ENCODE measurements at regions not wholly inside any gene's neighbourhood (a gene's known extent, or its start where the extent isn't known, plus 50 kb on each side); places are given as distances from the start of the nearest gene placed in this dataset.

DNA sequence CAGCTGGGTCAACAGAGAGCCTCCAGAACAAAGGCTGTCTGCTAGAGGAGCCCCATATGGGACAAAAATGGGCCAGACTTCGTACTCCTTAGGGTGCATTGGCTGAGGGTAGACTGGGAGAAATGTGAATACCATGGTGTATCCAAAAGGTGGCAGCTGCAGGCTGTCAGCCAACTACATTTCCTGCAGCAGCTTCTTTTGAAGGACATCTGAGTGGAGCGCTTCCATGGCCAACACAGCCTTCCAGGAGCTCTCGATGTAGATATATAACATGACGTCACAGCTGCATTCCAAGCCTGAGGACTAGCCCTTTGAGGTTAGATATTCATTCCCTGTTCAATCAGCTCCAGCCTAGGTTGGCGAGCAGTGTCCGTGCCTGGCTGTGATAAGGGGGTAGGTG lies 107.7 kb downstream of the MAB21L3 start:
- no peak overlapping the region for H3K4me3 ChIP-seq
- no peak for TF ChIP-seq POLR2A (IDR thresholded peaks at IDR 0.05)
- DNase-seq (no peak), ATAC-seq (no peak)
- no peaks in the 10 kb centered on the region for H3K36me3 ChIP-seq
- no peaks in the 10 kb centered on the region for H3K27me3 ChIP-seq
- H3K9me3 ChIP-seq, result no peaks in the 10 kb centered on the region
- in situ Hi-C loops (cut with MboI; ENCODE audit: low sequenced_read_pairs in 4 of 4) (no loop called here), intact Hi-C loops (cut with DNase I; ENCODE audit: low total_unique reads) (no loop called here)
- no peak overlapping the region for H3K27ac ChIP-seq
- H3K4me1 ChIP-seq, result no peaks in the 10 kb centered on the region

DNA sequence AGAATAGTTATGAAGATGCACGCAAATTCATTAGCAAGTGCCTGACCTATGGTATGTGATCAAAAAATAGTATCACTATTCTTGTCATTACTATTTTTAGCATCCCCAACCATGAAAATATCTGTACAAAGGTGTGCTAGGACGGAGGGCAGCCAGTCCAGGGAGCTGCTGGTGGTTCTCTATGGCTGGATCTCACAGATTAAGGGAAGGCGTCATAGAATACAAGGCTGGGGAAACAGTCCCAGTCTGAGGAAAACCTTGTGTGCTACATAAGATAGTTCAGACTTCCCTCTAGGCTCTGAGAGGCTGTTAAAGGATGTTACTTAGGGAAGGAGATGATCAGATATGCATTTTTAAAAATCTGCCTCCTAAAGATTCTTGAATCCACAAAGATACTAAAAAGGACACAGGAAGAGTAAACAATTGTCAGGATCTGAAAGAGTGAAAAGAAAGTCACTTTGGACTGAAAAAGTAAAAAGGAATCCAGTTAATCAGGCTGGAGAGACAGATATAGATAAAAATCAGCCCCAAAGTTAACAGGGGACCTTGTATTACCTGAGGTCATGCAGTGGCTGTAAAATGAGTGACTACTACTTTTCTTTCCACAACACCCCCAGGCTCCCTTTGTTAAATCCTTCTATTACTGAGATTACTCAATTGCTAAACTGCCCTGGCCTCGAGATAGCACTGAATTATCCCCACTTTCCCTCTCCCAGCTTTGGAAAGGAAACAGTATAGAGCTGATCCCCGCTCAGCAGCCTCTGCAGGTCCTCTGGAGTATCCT lies 108.6 kb downstream of the MAB21L3 start:
- intact Hi-C loops (cut with DNase I; ENCODE audit: low total_unique reads), result no loop called here
- no peak for ATAC-seq
- TF ChIP-seq, protein P1, sequence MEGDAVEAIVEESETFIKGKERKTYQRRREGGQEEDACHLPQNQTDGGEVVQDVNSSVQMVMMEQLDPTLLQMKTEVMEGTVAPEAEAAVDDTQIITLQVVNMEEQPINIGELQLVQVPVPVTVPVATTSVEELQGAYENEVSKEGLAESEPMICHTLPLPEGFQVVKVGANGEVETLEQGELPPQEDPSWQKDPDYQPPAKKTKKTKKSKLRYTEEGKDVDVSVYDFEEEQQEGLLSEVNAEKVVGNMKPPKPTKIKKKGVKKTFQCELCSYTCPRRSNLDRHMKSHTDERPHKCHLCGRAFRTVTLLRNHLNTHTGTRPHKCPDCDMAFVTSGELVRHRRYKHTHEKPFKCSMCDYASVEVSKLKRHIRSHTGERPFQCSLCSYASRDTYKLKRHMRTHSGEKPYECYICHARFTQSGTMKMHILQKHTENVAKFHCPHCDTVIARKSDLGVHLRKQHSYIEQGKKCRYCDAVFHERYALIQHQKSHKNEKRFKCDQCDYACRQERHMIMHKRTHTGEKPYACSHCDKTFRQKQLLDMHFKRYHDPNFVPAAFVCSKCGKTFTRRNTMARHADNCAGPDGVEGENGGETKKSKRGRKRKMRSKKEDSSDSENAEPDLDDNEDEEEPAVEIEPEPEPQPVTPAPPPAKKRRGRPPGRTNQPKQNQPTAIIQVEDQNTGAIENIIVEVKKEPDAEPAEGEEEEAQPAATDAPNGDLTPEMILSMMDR (IDR thresholded peaks at IDR 0.05 in 4 of 5, conservative IDR thresholded peaks at IDR 0.05 in 1 of 5), result no peak
- TF ChIP-seq POLR2A (IDR thresholded peaks at IDR 0.05), result no peak
- no peaks in the 10 kb centered on the region for H3K36me3 ChIP-seq
- H3K4me1 ChIP-seq, result no peaks in the 10 kb centered on the region
- no peak overlapping the region for H3K4me3 ChIP-seq
- H3K27me3 ChIP-seq, result no peaks in the 10 kb centered on the region
- DNase-seq, result no peak
- in situ Hi-C loops (cut with MboI; ENCODE audit: low sequenced_read_pairs in 4 of 4), result no loop called here
- H3K27ac ChIP-seq, result no peak overlapping the region
- H3K9me3 ChIP-seq, result no peaks in the 10 kb centered on the region

DNA sequence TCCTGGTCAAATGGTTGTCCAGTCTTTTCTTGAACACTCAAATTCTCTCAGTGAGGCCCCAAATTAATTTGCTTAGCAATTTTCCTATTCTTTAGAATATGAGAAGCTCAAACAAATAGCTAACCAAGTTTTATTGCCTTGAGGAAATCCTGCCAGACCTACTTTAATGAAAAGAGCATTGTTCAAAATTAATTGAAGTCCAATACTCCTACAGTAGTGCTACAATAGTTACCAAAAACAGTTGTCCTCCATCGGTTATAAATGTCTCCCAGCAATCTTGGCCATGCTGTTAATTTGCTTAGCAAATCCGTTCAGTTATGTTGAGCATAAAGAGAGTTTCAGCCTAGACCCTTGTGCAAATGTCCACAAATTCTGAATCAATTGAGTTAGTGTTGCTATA lies 112.9 kb downstream of the MAB21L3 start:
- H3K4me3 ChIP-seq, result no peak overlapping the region
- no peaks in the 10 kb centered on the region for H3K27me3 ChIP-seq
- TF ChIP-seq, protein P1 (IDR thresholded peaks at IDR 0.05 in 4 of 5, conservative IDR thresholded peaks at IDR 0.05 in 1 of 5), result no peak
- TF ChIP-seq POLR2A (IDR thresholded peaks at IDR 0.05), result no peak
- in situ Hi-C loops (cut with MboI; ENCODE audit: low sequenced_read_pairs in 4 of 4), result no loop called here
- no peak for DNase-seq
- no peaks in the 10 kb centered on the region for H3K4me1 ChIP-seq
- ATAC-seq, result no peak
- H3K9me3 ChIP-seq, result no peaks in the 10 kb centered on the region
- intact Hi-C loops (cut with DNase I; ENCODE audit: low total_unique reads), result no loop called here
- H3K36me3 ChIP-seq, result no peaks in the 10 kb centered on the region
- no peak overlapping the region for H3K27ac ChIP-seq

DNA sequence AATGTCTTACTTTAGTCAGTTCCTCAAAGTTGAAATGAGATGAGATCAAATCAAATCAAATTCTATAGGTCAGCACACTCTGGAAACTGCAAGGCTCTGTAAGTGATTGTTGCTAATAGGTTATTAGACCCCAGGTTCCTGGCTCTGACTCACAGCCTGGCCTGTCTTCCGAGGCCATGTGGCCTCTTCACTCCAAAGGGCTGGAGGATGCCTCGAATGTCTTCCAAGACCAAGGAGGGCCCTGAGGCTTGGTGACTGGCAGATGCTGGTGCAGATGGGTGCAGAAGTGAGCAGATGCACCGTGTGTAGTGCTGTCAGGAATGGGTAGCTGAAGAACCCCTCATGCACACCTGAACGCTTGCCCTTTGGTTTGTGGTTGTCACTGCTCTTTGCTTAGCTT lies 113.4 kb downstream of the MAB21L3 start:
- no peak for ATAC-seq
- in situ Hi-C loops (cut with MboI; ENCODE audit: low sequenced_read_pairs in 4 of 4), result no loop called here
- Histone ChIP-seq H3K9me3 (no peaks in the 10 kb centered on the region), H3K36me3 (no peaks in the 10 kb centered on the region), H3K4me1 (no peaks in the 10 kb centered on the region), H3K27ac (no peak overlapping the region), H3K27me3 (no peaks in the 10 kb centered on the region), H3K4me3 (no peak overlapping the region)
- no peak for TF ChIP-seq POLR2A (IDR thresholded peaks at IDR 0.05)
- TF ChIP-seq, protein P1 (IDR thresholded peaks at IDR 0.05 in 4 of 5, conservative IDR thresholded peaks at IDR 0.05 in 1 of 5), result no peak
- intact Hi-C loops (cut with DNase I; ENCODE audit: low total_unique reads), result no loop called here
- no peak for DNase-seq

DNA sequence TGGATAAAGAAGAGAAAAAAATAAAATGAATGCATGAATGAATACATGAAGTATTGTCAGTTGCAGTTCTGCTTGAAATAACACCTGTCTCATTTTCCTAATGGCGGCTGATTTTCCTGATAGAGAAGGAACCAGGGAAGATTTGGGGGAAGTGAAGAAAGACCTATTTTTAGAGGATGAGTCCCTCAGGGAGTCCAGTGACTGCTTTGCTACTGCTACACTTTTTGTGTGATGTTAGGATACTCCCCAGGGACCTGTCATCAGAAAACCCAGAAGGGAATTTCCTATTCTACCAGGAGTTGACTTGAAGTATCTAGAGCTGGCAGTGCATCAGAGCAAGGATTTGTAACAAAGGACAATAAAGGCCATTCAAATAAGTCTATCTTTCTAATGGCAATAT lies 114.8 kb downstream of the MAB21L3 start:
- Histone ChIP-seq H3K27me3 (no peaks in the 10 kb centered on the region), H3K4me3 (no peak overlapping the region), H3K36me3 (no peaks in the 10 kb centered on the region), H3K9me3 (no peaks in the 10 kb centered on the region), H3K4me1 (no peaks in the 10 kb centered on the region), H3K27ac (no peak overlapping the region)
- DNase-seq, result no peak
- TF ChIP-seq, protein P1 (IDR thresholded peaks at IDR 0.05 in 4 of 5, conservative IDR thresholded peaks at IDR 0.05 in 1 of 5), result no peak
- TF ChIP-seq POLR2A (IDR thresholded peaks at IDR 0.05), result no peak
- no peak for ATAC-seq
- intact Hi-C loops (cut with DNase I; ENCODE audit: low total_unique reads) (no loop called here), in situ Hi-C loops (cut with MboI; ENCODE audit: low sequenced_read_pairs in 4 of 4) (no loop called here)
